ENCODE measurements at regions not wholly inside any gene's neighbourhood (a gene's known extent, or its start where the extent isn't known, plus 50 kb on each side); places are given as distances from the start of the nearest gene placed in this dataset.

DNA sequence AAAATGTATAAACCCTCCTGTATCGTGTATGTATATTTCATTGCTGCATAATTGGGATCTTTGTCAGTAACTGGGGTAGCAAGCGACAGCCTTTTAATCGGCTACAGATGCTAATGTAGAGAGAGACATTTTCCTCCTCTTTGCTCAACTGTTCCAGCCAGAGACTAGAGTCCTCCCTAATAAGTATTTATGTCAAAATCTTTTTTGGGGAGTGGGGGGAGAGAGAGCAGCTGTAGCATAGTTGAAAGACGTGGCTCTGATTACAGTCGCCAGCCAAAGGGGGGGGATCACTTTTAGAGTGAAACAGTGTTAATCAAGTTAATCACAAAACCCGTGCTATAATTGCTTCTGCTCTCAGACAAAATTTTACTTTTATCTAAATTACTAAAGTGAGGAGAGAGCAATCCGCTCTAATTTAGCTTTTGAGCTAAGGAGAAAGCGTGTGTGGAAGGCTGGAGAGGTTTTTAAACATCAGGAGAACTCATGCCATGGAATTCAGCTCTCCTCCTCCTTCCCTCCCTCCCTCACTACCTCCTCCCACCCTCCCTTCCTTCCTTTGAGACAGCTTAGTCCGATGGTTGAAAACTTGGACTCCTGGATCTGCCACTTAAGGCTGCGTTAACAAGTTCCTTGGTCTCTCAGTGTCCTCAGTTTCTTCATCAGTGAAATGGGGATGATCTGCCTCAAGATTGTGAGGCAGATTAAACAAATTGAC lies 87.3 kb upstream of the ZNF618 start:
- intact Hi-C loops (cut with DNase I): no loop called here
- no peak for DNase-seq
- Histone ChIP-seq H3K36me3 (no peaks in the 10 kb centered on the region), H3K9ac (ENCODE audit: low read depth in 2 of 2, low read length in 2 of 2) (no peak overlapping the region), H3K9me3 (no peaks in the 10 kb centered on the region), H3K4me3 (no peak overlapping the region), H3K27me3 (no peaks in the 10 kb centered on the region), H3K4me1 (no peaks in the 10 kb centered on the region), H3K27ac (no peak overlapping the region)
- TF ChIP-seq, protein P1, sequence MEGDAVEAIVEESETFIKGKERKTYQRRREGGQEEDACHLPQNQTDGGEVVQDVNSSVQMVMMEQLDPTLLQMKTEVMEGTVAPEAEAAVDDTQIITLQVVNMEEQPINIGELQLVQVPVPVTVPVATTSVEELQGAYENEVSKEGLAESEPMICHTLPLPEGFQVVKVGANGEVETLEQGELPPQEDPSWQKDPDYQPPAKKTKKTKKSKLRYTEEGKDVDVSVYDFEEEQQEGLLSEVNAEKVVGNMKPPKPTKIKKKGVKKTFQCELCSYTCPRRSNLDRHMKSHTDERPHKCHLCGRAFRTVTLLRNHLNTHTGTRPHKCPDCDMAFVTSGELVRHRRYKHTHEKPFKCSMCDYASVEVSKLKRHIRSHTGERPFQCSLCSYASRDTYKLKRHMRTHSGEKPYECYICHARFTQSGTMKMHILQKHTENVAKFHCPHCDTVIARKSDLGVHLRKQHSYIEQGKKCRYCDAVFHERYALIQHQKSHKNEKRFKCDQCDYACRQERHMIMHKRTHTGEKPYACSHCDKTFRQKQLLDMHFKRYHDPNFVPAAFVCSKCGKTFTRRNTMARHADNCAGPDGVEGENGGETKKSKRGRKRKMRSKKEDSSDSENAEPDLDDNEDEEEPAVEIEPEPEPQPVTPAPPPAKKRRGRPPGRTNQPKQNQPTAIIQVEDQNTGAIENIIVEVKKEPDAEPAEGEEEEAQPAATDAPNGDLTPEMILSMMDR (IDR thresholded peaks at IDR 0.05): no peak

GRCh38 chr9:113790093-113790492 lies 86.0 kb upstream of the ZNF618 start:
- Histone ChIP-seq H3K9ac (ENCODE audit: low read depth in 2 of 2, low read length in 2 of 2) (no peak overlapping the region), H3K9me3 (no peaks in the 10 kb centered on the region), H3K4me3 (no peak overlapping the region), H3K36me3 (no peaks in the 10 kb centered on the region), H3K27me3 (no peaks in the 10 kb centered on the region), H3K27ac (no peak overlapping the region), H3K4me1 (no peaks in the 10 kb centered on the region)
- intact Hi-C loops (cut with DNase I): no loop called here
- DNase-seq: no peak
- TF ChIP-seq, protein P1 (IDR thresholded peaks at IDR 0.05): no peak

DNA sequence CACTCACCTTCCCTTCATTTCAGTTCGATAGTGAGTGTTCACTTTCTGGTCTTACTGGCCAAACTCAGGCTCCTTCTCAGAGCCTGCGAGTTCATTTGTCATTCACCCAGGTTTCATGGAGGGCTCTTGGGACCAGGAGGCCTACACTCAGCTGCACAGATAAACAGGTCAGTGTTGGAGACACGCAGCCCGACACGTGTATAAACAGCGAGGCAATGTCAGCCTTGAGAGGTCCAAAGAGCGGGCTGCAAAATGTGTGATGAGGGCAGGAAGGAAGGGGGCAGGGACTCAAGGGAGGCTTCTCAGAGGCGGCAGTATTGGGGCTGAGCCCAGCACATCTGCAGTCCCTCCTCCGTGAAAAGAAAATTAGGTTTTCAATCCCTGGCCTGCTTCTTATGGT lies 82.6 kb upstream of the ZNF618 start:
- Histone ChIP-seq H3K4me1 (no peaks in the 10 kb centered on the region), H3K9me3 (no peaks in the 10 kb centered on the region), H3K27ac (no peak overlapping the region), H3K36me3 (no peaks in the 10 kb centered on the region), H3K27me3 (no peaks in the 10 kb centered on the region), H3K9ac (ENCODE audit: low read depth in 2 of 2, low read length in 2 of 2) (no peak overlapping the region), H3K4me3 (no peak overlapping the region)
- DNase-seq: no peak
- TF ChIP-seq, protein P1 (IDR thresholded peaks at IDR 0.05): no peak
- intact Hi-C loops (cut with DNase I): no loop called here

DNA sequence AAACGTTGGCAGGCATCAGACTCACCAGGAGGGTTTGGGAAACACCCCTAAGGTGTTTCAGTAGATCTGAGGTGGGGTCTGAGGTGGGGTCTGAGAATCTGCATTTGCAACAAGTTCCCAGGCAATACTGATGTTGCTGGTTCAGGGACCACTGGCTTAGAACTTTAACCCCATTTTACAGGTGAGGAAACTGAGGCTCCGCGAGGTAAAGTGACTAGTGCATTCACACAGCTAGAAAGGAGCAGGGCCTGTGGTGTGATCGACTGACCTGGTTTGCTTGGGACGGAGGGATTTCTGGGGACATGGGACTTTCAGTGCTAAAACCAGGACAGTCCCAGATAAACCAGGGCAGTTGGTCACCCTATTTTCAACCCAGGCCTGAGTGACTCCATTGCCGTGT lies 81.4 kb upstream of the ZNF618 start:
- intact Hi-C loops (cut with DNase I): no loop called here
- Histone ChIP-seq H3K4me3 (no peak overlapping the region), H3K27me3 (no peaks in the 10 kb centered on the region), H3K27ac (no peak overlapping the region), H3K9me3 (no peaks in the 10 kb centered on the region), H3K4me1 (no peaks in the 10 kb centered on the region), H3K36me3 (no peaks in the 10 kb centered on the region), H3K9ac (ENCODE audit: low read depth in 2 of 2, low read length in 2 of 2) (no peak overlapping the region)
- TF ChIP-seq, protein P1 (IDR thresholded peaks at IDR 0.05): no peak
- no peak for DNase-seq

DNA sequence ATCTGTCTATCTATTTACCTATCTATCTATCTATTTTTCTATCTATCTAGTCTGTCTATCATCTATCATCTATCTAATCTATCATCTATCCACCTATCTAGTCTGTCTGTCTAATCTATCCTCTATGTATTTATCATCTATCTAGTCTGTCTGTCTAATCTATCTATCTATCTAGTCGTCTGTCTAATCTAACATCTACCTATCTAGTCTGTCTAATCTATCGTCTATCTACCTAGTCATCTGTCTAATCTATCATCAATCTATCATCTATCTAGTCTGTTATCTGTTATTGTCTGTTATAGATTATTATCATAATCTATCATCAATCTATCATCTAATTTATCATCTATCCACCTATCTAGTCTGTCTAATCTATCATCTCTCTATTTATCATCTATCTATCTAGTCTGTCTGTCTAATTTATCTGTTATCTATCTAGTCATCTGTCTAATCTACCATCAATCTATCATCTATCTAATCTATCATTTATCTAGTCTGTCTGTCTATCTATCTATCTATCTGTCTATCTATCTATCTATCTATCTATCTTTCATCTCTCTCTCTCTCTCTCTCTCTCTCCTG lies 80.2 kb upstream of the ZNF618 start:
- no peaks in the 10 kb centered on the region for H3K9me3 ChIP-seq
- DNase-seq: no peak
- no peaks in the 10 kb centered on the region for H3K4me1 ChIP-seq
- H3K9ac ChIP-seq (ENCODE audit: low read depth in 2 of 2, low read length in 2 of 2): no peak overlapping the region
- no peak overlapping the region for H3K27ac ChIP-seq
- H3K27me3 ChIP-seq: no peaks in the 10 kb centered on the region
- intact Hi-C loops (cut with DNase I): no loop called here
- H3K4me3 ChIP-seq: no peak overlapping the region
- H3K36me3 ChIP-seq: no peaks in the 10 kb centered on the region
- TF ChIP-seq, protein P1 (IDR thresholded peaks at IDR 0.05): no peak
